GM06990 (cell line): ENCODE measurements at regions not wholly inside any gene's neighbourhood (a gene's known extent, or its start where the extent isn't known, plus 50 kb on each side); places are given as distances from the start of the nearest gene placed in this dataset.

ENCODE experiments used
- DNase-seq: peaks from one replicate; pipeline ENCODE4 v3.0.0-alpha.2; 2011; ENCODE audit not compliant: insufficient read length; ENCODE audit errors: extremely low read depth
- H3K27me3 ChIP-seq: replicated peaks from 2 replicates; pipeline ENCODE4 v1.6.0; 2011; ENCODE audit warnings: low read length; ENCODE audit not compliant: control insufficient read depth, insufficient read depth
- H3K36me3 ChIP-seq: 2 replicates; pipeline ENCODE4 v1.5.1; 2011; ENCODE audit warnings: low read length; ENCODE audit not compliant: control insufficient read depth, insufficient read depth
- H3K4me3 ChIP-seq: replicated peaks from 2 replicates; pipeline ENCODE4 v1.5.1; 2011; ENCODE audit warnings: low read depth, mild to moderate bottlenecking, control low read depth, low read length
- TF ChIP-seq, protein P1 (sequence below): IDR thresholded peaks from 2 replicates; pipeline ENCODE4 v1.5.1; 2011; ENCODE audit warnings: low read length, control low read depth, mild to moderate bottlenecking, inconsistent platforms; ENCODE audit not compliant: insufficient read depth, poor library complexity, severe bottlenecking

DNA sequence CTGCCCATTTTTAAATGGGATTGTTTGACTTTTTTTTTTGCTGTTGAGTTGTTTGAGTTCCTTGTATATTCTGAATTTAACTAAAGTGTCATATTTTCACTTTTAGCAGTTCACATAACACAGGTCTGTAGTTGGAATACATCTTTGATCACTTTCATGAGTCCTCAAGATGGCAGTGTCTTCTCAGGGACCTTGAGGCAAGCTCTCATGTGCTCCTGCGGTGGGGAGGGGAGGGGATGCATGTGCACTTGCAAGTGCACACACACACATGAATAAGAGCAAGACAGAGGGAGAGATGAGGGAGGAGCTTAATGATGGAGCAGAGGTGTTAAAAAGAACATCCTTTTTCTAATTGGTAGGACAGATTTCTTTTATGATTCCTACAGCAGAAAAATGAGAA, 291.4 kb upstream of the OR4E1 start:
- no peak overlapping the region for H3K4me3 ChIP-seq
- TF ChIP-seq, protein P1, sequence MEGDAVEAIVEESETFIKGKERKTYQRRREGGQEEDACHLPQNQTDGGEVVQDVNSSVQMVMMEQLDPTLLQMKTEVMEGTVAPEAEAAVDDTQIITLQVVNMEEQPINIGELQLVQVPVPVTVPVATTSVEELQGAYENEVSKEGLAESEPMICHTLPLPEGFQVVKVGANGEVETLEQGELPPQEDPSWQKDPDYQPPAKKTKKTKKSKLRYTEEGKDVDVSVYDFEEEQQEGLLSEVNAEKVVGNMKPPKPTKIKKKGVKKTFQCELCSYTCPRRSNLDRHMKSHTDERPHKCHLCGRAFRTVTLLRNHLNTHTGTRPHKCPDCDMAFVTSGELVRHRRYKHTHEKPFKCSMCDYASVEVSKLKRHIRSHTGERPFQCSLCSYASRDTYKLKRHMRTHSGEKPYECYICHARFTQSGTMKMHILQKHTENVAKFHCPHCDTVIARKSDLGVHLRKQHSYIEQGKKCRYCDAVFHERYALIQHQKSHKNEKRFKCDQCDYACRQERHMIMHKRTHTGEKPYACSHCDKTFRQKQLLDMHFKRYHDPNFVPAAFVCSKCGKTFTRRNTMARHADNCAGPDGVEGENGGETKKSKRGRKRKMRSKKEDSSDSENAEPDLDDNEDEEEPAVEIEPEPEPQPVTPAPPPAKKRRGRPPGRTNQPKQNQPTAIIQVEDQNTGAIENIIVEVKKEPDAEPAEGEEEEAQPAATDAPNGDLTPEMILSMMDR: no peak
- H3K36me3 ChIP-seq: no peaks in the 10 kb centered on the region
- no peaks in the 10 kb centered on the region; the same call in 1 of the 2 replicates for H3K27me3 ChIP-seq
- no peak for DNase-seq

DNA sequence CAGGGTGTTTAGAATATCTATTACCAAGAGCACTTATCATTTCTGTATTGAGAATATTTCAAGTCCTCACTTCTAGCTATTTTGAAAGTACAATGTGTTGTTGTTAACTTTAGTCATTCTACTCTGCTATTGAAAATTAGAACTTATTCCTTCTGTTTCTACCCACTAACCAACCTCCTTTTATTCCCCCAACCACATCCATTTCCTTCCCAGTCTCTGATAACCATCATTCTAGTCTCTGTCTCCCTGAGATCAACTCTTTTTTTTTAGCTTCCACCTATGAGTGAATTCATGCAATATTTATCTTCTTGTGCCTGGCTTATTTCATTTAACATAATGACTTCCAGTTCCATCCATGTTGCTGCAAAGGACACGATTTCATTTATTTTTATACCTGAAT, 290.6 kb upstream of the OR4E1 start:
- TF ChIP-seq, protein P1: no peak
- DNase-seq: no peak
- Histone ChIP-seq H3K27me3 (no peaks in the 10 kb centered on the region; the same call in 1 of the 2 replicates), H3K4me3 (no peak overlapping the region), H3K36me3 (no peaks in the 10 kb centered on the region)

DNA sequence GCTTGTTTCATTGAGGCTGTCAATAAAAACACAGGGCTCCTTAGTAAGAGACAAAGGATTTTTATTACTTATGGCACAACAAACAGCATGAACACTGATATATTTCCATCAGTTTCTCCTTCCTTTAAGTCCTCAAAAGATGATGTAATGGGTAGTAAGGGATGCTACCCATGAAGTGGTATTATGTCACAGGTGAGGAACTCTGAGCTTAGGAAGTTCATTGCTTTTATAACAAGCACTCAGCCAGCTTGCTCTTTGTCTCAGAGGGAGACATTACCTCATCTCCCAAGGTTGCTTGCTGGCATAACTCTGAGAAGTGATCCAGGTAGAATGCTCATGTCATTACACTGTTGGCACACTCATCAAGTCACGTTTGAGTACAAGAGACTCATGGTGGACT, 287.0 kb upstream of the OR4E1 start:
- H3K36me3 ChIP-seq: no peaks in the 10 kb centered on the region
- no peak overlapping the region for H3K4me3 ChIP-seq
- no peaks in the 10 kb centered on the region for H3K27me3 ChIP-seq
- TF ChIP-seq, protein P1: no peak
- no peak for DNase-seq

DNA sequence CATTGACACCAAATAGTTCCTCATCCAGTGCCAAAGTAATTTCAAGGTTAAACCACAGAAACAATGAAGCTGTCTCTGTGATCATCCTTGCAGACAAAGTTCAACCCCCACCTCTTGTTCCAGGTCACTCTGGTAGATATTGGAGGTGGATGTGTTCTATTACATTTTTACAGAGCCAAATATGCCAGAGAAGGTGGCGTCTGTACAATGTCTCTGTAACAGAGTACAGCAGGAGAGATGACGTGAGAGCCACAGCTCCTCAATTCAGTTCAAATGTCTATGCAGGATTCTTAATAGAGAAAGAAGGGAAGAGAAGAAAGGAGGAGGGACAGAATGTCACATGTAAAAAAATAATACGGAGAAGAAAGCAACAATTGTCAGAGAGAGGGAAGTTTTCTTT, 268.3 kb upstream of the OR4E1 start:
- DNase-seq: no peak
- Histone ChIP-seq H3K27me3 (no peaks in the 10 kb centered on the region), H3K4me3 (no peak overlapping the region), H3K36me3 (no peaks in the 10 kb centered on the region)
- TF ChIP-seq, protein P1: no peak

DNA sequence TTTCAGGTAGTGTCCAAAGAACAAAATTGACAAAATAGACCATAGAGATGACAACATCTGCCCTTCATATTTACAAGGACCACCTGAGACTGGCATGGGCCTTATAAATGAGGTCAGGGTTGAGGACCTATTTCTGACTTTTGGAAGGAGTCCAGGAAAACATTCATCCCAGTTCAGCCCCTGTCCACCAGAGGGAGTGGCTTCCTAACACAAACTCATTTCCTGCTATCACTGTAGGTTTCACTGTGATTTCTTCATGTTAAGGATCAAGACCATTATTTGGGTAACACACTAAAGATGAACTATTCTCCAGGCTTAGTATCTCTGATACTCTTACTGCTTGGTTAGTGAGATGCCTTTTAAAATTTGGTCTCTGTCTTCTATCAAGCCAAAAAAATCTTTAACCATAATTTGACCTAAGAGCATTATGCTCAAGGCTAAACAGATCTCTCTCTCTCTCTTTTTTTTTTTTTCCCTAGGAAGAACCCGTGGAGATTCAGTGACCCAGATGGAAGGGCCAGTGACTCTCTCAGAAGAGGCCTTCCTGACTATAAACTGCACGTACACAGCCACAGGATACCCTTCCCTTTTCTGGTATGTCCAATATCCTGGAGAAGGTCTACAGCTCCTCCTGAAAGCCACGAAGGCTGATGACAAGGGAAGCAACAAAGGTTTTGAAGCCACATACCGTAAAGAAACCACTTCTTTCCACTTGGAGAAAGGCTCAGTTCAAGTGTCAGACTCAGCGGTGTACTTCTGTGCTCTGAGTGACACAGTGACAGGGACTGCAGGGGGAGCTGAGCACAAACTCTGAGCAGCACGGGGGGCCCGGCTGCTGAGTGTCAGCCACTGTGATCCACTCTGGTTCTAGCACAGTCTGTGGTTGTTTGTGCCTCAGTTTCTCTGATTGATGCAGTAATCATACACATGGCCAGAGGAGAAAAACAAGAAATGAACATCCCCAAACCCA, 267.6 kb upstream of the OR4E1 start:
- Histone ChIP-seq H3K4me3 (no peak overlapping the region), H3K36me3 (no peaks in the 10 kb centered on the region), H3K27me3 (no peaks in the 10 kb centered on the region)
- TF ChIP-seq, protein P1: peak; percentile 54
- no peak for DNase-seq
